Liver (tissue), 3 donors: ENCODE measurements at regions not wholly inside any gene's neighbourhood (a gene's known extent, or its start where the extent isn't known, plus 50 kb on each side); places are given as distances from the start of the nearest gene placed in this dataset.

Experiments used
- RAD21 ChIP-seq, 2 donors: IDR thresholded peaks; 2 replicates each; pipeline ENCODE4 v1.6.1; 2016; ENCODE audit warnings: antibody characterized with exemption in 2 of 2, mild to moderate bottlenecking in 2 of 2
- YY1 ChIP-seq: IDR thresholded peaks from 2 replicates; pipeline ENCODE4 v1.6.1; 2016; ENCODE audit warnings: antibody characterized with exemption, mild to moderate bottlenecking
- TF ChIP-seq, protein P1 (sequence below): fragments of 150-350 bp; IDR thresholded peaks from 2 replicates; pipeline ENCODE4 v1.5.1; 2017; ENCODE audit warnings: improper control_type of control experiment, low read depth, low read length; ENCODE audit not compliant: missing input control
- TF ChIP-seq, protein P2 (sequence below): IDR thresholded peaks from 2 replicates; pipeline ENCODE4 v1.6.1; 2016; ENCODE audit warnings: antibody characterized with exemption
- TF ChIP-seq, protein P3 (sequence below): IDR thresholded peaks from 2 replicates; pipeline ENCODE4 v1.6.1; 2016; ENCODE audit warnings: antibody characterized with exemption
- TF ChIP-seq, protein P4 (sequence below): IDR thresholded peaks from 2 replicates; pipeline ENCODE4 v1.6.1; 2016; ENCODE audit warnings: antibody characterized with exemption
- donor health status: healthy.
- donor health status: healthy.

DNA sequence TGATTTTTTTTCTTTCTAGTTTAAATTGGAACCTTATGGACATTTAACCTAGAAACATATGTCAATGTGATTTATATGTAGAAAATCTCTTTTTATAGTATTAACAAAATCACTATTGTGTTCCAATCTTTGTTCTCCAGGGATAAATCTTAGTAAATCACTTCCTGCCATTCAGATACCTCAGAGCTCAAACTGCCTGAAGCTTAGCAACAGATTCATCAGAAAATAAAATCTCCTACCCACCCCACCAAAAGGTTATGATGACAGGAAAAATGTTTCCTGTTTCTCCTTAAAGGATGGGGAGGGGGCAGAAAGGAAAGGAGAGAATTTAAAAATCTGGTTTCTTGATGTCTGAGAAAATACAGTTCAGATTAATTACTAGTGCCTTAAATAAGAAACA, 105.0 kb upstream of the TUT7 start:
- TF ChIP-seq, protein P1, sequence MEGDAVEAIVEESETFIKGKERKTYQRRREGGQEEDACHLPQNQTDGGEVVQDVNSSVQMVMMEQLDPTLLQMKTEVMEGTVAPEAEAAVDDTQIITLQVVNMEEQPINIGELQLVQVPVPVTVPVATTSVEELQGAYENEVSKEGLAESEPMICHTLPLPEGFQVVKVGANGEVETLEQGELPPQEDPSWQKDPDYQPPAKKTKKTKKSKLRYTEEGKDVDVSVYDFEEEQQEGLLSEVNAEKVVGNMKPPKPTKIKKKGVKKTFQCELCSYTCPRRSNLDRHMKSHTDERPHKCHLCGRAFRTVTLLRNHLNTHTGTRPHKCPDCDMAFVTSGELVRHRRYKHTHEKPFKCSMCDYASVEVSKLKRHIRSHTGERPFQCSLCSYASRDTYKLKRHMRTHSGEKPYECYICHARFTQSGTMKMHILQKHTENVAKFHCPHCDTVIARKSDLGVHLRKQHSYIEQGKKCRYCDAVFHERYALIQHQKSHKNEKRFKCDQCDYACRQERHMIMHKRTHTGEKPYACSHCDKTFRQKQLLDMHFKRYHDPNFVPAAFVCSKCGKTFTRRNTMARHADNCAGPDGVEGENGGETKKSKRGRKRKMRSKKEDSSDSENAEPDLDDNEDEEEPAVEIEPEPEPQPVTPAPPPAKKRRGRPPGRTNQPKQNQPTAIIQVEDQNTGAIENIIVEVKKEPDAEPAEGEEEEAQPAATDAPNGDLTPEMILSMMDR = no peak
- TF ChIP-seq YY1 (no peak), RAD21 (IDR thresholded peaks at IDR 0.05) (no peak)
- TF ChIP-seq, protein P2, sequence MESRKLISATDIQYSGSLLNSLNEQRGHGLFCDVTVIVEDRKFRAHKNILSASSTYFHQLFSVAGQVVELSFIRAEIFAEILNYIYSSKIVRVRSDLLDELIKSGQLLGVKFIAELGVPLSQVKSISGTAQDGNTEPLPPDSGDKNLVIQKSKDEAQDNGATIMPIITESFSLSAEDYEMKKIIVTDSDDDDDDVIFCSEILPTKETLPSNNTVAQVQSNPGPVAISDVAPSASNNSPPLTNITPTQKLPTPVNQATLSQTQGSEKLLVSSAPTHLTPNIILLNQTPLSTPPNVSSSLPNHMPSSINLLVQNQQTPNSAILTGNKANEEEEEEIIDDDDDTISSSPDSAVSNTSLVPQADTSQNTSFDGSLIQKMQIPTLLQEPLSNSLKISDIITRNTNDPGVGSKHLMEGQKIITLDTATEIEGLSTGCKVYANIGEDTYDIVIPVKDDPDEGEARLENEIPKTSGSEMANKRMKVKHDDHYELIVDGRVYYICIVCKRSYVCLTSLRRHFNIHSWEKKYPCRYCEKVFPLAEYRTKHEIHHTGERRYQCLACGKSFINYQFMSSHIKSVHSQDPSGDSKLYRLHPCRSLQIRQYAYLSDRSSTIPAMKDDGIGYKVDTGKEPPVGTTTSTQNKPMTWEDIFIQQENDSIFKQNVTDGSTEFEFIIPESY = no peak
- TF ChIP-seq, protein P3, sequence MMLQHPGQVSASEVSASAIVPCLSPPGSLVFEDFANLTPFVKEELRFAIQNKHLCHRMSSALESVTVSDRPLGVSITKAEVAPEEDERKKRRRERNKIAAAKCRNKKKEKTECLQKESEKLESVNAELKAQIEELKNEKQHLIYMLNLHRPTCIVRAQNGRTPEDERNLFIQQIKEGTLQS = no peak
- TF ChIP-seq, protein P4, sequence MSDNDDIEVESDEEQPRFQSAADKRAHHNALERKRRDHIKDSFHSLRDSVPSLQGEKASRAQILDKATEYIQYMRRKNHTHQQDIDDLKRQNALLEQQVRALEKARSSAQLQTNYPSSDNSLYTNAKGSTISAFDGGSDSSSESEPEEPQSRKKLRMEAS = no peak
